Vagina (tissue), 2 donors: ENCODE measurements at regions not wholly inside any gene's neighbourhood (a gene's known extent, or its start where the extent isn't known, plus 50 kb on each side); places are given as distances from the start of the nearest gene placed in this dataset.

Source experiments
- POLR2A ChIP-seq, 2 donors: fragments of 450-650 bp; IDR thresholded peaks; one replicate each; pipeline ENCODE4 v1.6.1; 2017; ENCODE audit warnings: antibody characterized with exemption in 2 of 2, mild to moderate bottlenecking in 2 of 2, moderate library complexity in 2 of 2
- POLR2AphosphoS5 ChIP-seq, 2 donors: sonication (generic); formaldehyde crosslinking; IDR thresholded peaks; one replicate each; pipeline ENCODE4 v1.9.0; 2017; ENCODE audit warnings: antibody characterized with exemption in 2 of 2, mild to moderate bottlenecking in 2 of 2, low read depth in 1 of 2; ENCODE audit not compliant: insufficient read depth in 1 of 2
- TF ChIP-seq, protein P1 (sequence below), 3 experiments: fragments of 450-650 bp in 2 of 3; fragments of 200-600 bp in 1 of 3; sonication (generic) in 1 of 3; IDR thresholded peaks; one replicate each; pipeline ENCODE4 v1.5.1; 2017 to 2019; ENCODE audit warnings: antibody characterized with exemption in 3 of 3, mild to moderate bottlenecking in 2 of 3, moderate library complexity in 2 of 3

DNA sequence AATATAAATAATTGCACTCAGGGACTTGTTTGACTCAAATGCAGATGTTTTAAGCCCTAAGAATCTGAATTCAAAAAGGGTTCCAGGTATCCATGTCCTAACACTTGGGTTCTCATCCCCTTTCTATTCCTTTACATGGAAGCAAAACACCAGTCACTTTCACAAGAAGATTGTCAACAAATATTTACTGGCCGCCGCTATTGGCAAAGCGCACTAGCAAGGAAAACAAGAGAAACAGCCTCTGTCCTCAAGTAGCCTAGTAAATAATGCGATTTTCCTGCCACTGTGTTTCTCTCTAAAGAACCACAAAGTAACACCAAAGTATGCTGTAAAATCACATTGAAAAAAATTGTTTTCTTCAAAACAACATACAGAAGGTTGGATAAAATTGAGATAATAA, 66.7 kb upstream of the EZH2 start:
- TF ChIP-seq, protein P1, sequence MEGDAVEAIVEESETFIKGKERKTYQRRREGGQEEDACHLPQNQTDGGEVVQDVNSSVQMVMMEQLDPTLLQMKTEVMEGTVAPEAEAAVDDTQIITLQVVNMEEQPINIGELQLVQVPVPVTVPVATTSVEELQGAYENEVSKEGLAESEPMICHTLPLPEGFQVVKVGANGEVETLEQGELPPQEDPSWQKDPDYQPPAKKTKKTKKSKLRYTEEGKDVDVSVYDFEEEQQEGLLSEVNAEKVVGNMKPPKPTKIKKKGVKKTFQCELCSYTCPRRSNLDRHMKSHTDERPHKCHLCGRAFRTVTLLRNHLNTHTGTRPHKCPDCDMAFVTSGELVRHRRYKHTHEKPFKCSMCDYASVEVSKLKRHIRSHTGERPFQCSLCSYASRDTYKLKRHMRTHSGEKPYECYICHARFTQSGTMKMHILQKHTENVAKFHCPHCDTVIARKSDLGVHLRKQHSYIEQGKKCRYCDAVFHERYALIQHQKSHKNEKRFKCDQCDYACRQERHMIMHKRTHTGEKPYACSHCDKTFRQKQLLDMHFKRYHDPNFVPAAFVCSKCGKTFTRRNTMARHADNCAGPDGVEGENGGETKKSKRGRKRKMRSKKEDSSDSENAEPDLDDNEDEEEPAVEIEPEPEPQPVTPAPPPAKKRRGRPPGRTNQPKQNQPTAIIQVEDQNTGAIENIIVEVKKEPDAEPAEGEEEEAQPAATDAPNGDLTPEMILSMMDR (IDR thresholded peaks at IDR 0.05) = no peak
- TF ChIP-seq POLR2AphosphoS5 (IDR thresholded peaks at IDR 0.05; ENCODE audit: insufficient read depth in 1 of 2, low read depth in 1 of 2) (no peak), POLR2A (IDR thresholded peaks at IDR 0.05) (no peak)
